ENCODE measurements at regions not wholly inside any gene's neighbourhood (a gene's known extent, or its start where the extent isn't known, plus 50 kb on each side); places are given as distances from the start of the nearest gene placed in this dataset.
A peak's percentile ranks its signal among the peaks of the same experiment; 100 is the strongest.

DNA sequence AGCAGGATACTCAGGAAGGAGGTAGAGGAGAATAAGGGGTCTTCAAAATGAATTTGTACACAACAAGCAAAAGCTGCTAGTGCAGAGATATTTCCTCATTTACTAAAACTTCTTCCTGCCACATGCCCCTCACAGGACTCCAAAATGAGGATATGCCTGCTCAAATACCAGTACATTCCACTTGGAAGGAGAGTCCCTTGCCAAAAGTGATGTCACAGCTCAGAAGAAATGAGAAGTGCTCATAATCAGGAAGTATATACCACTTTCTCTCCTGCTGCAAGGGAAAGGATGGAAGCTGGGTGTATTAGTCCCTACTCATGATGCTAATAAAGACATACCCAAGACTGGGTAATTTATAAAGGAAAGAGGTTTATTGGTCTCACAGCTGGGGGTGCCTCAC lies 87.7 kb upstream of the FSHR start:
- DNase-seq, result no peak
- no peak for ATAC-seq (ENCODE audit: poor library complexity)

DNA sequence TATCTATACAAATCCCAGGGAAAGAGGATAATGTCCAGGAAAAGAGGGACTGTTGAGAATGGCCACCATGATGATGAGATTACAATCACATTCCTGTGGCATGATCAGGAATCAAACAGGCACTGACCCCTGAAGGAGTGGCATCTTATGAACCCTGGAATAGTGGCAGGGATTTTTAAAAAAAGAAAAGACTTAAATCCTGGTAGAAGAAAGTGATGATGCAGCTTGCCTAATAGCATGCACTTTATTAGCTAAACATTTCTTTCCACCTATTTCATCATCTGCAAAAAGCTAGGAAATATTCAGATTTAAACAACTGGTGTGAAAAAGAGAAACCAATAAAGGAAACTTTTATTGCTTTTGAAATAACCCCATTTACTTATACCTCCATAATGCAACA lies 87.2 kb upstream of the FSHR start:
- intact Hi-C loops (cut with DNase I), result no loop called here
- no peak for DNase-seq
- ATAC-seq (ENCODE audit: poor library complexity), result no peak

More for the DNA sequence above, 87.7 kb upstream of the FSHR start:
- intact Hi-C loops (cut with DNase I), result no loop called here

DNA sequence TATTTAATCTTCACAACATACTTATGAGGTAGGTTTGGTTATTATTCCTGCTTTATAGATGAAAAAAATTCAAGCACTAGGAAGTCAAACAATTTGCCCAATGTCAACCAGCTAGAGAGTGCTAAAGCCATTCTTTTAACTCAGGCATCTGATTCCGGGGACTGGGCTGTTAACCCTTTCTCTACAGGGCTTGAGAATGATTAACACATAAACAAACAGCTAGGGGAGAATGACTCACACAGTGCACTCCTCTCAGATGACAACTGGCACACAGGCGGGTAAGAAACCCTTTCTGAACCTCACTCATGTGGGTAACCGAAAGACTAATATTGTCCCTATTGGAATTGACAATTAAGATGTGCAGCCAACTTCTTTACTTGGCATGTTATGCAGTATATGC lies 86.3 kb upstream of the FSHR start:
- ATAC-seq (ENCODE audit: poor library complexity), result no peak
- DNase-seq, result no peak

DNA sequence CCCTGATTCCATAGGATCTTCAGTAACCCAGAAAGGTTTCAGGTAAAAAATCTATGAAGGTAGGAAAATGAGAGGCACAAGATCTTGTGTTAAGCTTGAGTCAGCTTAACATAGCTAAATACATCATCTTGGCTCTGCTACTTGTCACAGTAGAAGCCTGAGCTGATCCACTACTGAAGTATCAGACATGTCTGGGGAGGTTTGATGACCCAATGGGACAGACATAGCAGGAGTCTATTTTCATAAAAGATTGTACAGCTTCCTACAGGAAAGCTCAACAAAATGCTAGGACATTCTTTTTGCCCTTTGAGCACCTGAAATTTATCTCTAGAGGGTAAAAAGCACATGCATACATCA lies 84.3 kb upstream of the FSHR start:
- no peak for DNase-seq
- no peak for ATAC-seq (ENCODE audit: poor library complexity)
- intact Hi-C loops (cut with DNase I), result no loop called here

More for the DNA sequence above, 86.3 kb upstream of the FSHR start:
- intact Hi-C loops (cut with DNase I), result no loop called here

DNA sequence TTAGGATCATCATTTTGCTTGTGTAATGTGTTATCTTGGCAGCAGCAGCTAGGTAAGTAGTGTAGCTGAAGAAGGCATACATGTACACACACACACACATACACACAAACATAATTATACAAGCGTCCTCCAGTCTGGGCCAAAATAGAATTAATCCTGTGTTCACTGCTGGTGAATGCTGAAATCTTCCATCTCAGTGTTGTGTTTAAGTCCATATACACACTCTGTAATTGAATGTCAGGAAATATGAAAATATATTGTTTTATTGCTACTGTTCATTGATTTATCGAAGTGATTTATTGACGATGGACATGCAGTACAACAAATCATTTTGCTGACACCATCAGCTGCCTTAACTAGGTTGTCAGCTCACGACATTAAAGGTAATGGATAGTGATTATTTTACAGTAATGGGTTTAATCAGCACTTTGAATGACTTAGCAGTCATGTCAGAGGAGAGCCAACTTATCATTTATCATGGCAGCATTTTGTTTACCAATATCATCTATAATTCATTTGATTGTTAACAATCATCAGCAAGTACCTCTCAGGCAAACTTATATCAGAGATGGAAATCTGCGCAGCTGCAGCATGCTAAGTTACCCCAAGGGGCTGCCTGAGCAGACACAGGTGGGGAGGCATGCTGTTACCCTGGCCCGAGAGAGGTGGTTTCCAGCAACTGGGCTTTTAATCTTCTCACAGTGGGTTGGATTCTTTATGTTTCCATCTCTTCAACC lies 83.7 kb upstream of the FSHR start:
- intact Hi-C loops (cut with DNase I), result no loop called here
- DNase-seq, result no peak
- ATAC-seq (ENCODE audit: poor library complexity), result no peak

DNA sequence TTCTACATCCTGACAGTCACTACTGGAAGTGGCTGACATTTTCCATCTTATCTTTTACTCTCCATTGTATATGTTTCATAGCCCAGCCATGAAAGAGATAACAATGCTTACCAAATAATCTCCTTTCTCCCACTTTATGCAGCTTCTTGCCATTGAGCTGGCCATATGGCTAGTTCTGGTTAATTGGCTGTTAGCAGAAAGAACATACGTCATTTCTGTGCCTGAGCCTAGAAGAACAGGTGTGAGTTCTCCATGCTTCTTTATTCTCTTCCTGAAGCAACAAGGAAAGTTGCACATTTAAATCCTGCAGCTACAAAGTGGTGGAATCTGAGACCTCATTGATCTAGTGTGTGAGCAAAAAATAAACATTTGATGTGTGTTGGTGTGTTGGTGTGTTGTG lies 82.0 kb upstream of the FSHR start:
- intact Hi-C loops (cut with DNase I), result no loop called here
- DNase-seq (no peak), ATAC-seq (ENCODE audit: poor library complexity) (no peak)

DNA sequence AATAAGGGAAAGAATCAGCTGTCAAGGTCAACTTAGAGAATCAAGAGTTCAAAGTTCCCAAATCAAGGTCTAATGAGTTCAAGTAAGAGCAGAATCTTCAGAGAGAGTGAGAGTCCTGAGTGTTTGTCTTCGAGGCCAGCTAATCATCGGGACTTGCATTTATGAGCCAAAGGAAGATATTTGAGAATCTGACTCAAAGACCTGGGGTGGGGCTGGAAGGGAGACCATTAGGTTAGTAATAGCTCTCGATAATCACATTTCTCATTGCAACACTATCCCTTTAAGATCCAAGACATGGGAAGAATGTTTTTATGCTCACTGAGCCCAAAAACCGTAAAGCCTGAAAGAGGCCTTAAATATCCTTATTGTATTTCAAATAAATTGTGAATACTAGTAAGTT lies 72.0 kb upstream of the FSHR start:
- ATAC-seq (ENCODE audit: poor library complexity) (no peak), DNase-seq (no peak)
- intact Hi-C loops (cut with DNase I), result no loop called here

DNA sequence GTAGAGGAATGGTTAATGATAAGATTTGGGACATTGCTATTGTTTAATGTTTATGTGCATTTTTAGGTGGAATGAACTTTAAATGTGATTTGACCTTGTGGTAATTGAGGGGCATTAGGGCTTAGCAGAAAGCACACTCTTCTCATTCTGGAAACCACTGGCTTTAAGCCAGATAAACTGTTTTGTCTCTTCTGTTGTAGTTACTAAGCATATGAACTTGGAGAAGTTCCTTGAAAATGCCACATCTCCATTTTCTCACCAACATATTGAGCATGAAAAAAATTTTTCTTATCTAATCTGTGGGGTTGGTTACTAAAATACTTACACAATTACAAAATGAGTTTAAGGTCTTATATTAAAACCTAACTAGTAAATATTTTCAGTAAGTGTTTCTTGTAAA lies 70.8 kb upstream of the FSHR start:
- peak; percentile 69 for ATAC-seq (ENCODE audit: poor library complexity)
- no peak for DNase-seq
- intact Hi-C loops (cut with DNase I), result no loop called here

DNA sequence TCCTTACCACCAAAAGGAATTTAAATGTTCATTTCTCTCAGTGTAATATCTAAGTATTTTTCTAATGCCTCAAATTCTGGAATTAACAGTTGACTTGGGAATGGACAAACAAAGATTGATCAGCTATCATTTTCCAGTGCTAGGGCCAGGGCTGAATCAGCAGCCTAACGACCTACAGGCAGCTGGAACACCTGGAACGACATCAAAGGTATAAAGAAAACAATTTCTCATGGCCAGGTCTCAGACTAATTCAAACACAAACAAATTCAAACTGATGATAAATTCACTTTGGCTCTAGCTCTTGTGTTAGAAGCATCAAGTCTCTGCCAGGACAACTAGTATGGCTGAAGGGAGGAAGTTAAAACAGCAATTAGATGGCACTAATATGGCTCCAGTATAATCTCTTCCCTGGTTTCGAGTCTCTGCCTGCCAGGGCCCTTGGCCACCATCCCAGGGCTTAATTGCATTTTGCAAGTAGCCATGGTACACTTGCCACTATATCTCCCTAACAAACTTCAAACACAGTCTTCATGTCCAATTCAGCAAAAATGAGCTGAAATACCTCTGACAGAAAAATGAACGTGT lies 70.2 kb upstream of the FSHR start:
- peak; percentile 47 for DNase-seq
- intact Hi-C loops (cut with DNase I), result no loop called here
- peak; percentile 77 for ATAC-seq (ENCODE audit: poor library complexity)

DNA sequence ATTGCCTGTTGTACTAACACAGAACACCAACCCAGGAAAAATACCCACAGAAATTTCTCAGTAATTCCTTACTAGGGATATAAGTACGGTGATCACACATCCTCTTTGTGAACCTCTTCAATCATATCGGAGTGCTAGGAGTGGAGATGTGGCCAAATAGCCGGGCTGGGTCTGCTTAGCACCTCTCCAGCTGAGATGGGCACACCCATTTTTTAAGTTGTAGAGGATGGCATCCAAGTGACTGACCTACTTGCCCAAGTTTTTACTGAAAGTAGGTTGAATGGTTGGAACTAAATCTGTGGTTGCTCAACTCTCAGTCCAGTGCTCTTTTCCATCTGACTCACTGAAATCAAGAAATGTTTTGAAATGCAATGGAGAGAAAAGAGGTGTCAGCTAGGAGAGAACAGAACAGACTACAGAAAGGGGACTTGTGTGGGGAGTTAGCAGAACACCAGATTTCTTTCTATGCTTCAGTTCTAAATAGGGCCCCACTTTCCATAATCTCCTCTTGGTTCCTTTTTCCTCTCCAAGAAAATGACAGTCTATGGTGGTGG lies 68.7 kb upstream of the FSHR start:
- DNase-seq, result no peak
- no peak for ATAC-seq (ENCODE audit: poor library complexity)
- intact Hi-C loops (cut with DNase I), result no loop called here

DNA sequence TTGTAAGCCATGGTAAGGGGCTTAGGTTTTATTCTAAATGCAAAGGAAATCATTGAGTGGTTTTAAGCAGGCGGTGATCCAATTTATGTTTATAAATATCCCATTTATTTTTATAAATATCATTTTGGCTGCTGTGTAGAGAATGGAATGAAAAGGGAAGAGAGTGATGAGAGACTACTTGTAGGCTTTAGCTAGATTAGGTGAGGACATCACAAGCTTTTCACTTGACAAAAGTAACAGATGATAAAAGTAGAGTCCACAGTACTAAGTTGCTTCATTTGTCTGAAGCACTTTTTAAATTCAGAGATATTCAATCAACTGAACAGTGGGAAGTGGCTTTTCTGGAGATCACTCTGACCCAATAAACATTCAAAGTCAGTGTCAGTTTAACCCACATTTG lies 65.4 kb upstream of the FSHR start:
- peak; percentile 78 for ATAC-seq (ENCODE audit: poor library complexity)
- DNase-seq, result no peak
- intact Hi-C loops (cut with DNase I), result no loop called here

DNA sequence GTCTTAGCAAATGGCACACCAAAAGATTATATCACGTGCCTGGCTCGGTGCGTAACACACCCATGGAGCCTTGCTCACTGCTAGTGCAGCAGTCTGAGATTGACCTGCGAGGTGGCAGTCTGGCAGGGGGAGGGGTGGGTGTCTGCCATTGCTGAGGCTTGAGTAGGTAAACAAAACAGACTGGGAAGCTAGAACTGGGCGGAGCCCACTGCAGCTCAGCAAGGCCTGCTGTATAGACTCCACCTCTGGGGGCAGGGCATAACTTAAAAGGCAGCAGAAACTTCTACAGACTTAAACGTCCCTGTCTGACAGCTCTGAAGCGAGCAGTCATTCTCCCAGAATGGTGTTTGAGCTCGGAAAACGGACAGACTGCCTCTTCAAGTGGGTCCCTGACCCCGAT lies 55.9 kb upstream of the FSHR start:
- no peak for DNase-seq
- no peak for ATAC-seq (ENCODE audit: poor library complexity)
- intact Hi-C loops (cut with DNase I), result no loop called here

DNA sequence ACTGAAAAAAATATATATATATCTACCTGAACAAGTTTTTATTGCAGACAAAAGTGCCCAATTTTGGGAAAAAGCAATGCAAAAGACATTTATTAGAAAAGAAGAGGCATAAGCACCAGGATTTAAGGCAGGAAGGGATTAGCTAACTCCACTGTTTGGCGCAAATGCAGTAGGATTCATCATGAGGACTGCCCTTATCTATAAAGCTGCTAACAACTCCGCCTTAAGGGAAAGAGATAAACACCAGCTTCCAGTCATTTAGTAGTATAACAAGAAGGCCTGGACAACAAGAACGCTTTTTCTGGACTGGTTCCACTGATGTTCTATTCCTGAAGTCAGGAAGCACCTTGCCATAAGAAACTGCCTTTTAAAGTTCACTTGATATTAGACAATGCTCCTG lies 52.9 kb upstream of the FSHR start:
- ATAC-seq (ENCODE audit: poor library complexity) (no peak), DNase-seq (no peak)
- intact Hi-C loops (cut with DNase I), result no loop called here

Data from Right ventricle myocardium superior (tissue), 1 donor.